ENCODE measurements at regions not wholly inside any gene's neighbourhood (a gene's known extent, or its start where the extent isn't known, plus 50 kb on each side); places are given as distances from the start of the nearest gene placed in this dataset.

DNA sequence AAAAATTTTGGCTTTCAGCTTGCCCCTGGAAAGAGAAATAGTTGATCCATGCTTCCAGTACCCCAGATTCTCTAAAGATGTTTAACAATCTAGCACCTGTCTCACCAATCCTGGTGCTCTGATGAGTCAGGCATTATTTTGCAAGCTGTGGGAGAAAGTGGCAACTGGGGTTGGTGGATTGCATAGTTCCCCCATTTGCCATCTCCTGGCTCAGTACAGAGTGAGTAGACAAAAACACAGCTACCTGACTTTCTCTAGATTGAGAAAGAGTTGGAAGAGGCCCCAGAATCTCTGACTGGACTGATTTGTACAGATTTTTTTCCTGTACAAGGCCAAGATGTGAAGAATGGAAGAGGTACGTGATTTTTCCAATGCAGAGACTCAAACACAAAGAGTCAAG is 75.1 kb upstream of the NEGR1 start:
- TF ChIP-seq, protein P1, sequence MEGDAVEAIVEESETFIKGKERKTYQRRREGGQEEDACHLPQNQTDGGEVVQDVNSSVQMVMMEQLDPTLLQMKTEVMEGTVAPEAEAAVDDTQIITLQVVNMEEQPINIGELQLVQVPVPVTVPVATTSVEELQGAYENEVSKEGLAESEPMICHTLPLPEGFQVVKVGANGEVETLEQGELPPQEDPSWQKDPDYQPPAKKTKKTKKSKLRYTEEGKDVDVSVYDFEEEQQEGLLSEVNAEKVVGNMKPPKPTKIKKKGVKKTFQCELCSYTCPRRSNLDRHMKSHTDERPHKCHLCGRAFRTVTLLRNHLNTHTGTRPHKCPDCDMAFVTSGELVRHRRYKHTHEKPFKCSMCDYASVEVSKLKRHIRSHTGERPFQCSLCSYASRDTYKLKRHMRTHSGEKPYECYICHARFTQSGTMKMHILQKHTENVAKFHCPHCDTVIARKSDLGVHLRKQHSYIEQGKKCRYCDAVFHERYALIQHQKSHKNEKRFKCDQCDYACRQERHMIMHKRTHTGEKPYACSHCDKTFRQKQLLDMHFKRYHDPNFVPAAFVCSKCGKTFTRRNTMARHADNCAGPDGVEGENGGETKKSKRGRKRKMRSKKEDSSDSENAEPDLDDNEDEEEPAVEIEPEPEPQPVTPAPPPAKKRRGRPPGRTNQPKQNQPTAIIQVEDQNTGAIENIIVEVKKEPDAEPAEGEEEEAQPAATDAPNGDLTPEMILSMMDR (IDR thresholded peaks at IDR 0.05) = no peak
- no peak for TF ChIP-seq ZFX (IDR thresholded peaks at IDR 0.05; ENCODE audit: borderline replicate concordance)

Data from 22Rv1 (cell line).